Endodermal cell (in vitro differentiated cells): ENCODE measurements at regions not wholly inside any gene's neighbourhood (a gene's known extent, or its start where the extent isn't known, plus 50 kb on each side); places are given as distances from the start of the nearest gene placed in this dataset.

ENCODE experiments used
- DNase-seq: peaks from one replicate; pipeline ENCODE4 v3.0.0-alpha.2; 2017
- H3K27ac ChIP-seq: 2 replicates; pipeline ENCODE4 v1.5.1; 2013; ENCODE audit warnings: mild to moderate bottlenecking, low read depth, low read length, moderate library complexity
- H3K27me3 ChIP-seq: 2 replicates; pipeline ENCODE4 v1.6.1; 2013; ENCODE audit warnings: mild to moderate bottlenecking, low read length, moderate library complexity; ENCODE audit not compliant: insufficient read depth, control insufficient read depth, poor library complexity, severe bottlenecking
- H3K36me3 ChIP-seq: 2 replicates; pipeline ENCODE4 v1.7.0; 2013; ENCODE audit warnings: mild to moderate bottlenecking, low read length, moderate library complexity; ENCODE audit not compliant: control insufficient read depth, insufficient read depth
- H3K4me1 ChIP-seq: one replicate; pipeline ENCODE4 v1.7.0; 2013; ENCODE audit warnings: low read length; ENCODE audit not compliant: control insufficient read depth, insufficient read depth
- H3K4me3 ChIP-seq: 2 replicates; pipeline ENCODE4 v1.5.1; 2013; ENCODE audit warnings: mild to moderate bottlenecking, low read length, moderate library complexity
- H3K9ac ChIP-seq: 2 replicates; pipeline ENCODE4 v1.6.1; 2013; ENCODE audit warnings: mild to moderate bottlenecking, low read length, moderate library complexity; ENCODE audit not compliant: poor library complexity, severe bottlenecking; ENCODE audit errors: extremely low read depth
- H3K9me3 ChIP-seq: 2 replicates; pipeline ENCODE4 v1.6.1; 2013; ENCODE audit warnings: mild to moderate bottlenecking, low read length, moderate library complexity; ENCODE audit not compliant: control insufficient read depth
- H3K27ac Mint-ChIP-seq: 2 replicates; pipeline ENCODE4 v1.8.0; 2020; ENCODE audit warnings: mixed read lengths
- H3K27me3 Mint-ChIP-seq: 2 replicates; pipeline ENCODE4 v1.8.0; 2021; ENCODE audit warnings: mild to moderate bottlenecking, mixed read lengths; ENCODE audit not compliant: insufficient read depth
- H3K36me3 Mint-ChIP-seq: 2 replicates; pipeline ENCODE4 v1.8.0; 2020; ENCODE audit warnings: low read depth, mixed read lengths
- H3K4me1 Mint-ChIP-seq: 2 replicates; pipeline ENCODE4 v1.8.0; 2020; ENCODE audit warnings: mixed read lengths
- H3K4me3 Mint-ChIP-seq: 2 replicates; pipeline ENCODE4 v1.8.0; 2020; ENCODE audit warnings: mild to moderate bottlenecking, moderate library complexity, mixed read lengths
- H3K9me3 Mint-ChIP-seq: 2 replicates; pipeline ENCODE4 v1.8.0; 2020; ENCODE audit warnings: mild to moderate bottlenecking, mixed read lengths
- WGBS, 2 experiments: methylation state at CpG; one replicate each; pipeline versions ENCODE4 v1.1.5 to v1.1.7; 2013; ENCODE audit warnings: missing lambda C conversion rate in 2 of 2, mixed read lengths in 1 of 2; ENCODE audit not compliant: insufficient coverage in 1 of 2, insufficient read length in 1 of 2; 5-methylcytosine and 5-hydroxymethylcytosine counted together
- TF ChIP-seq, protein P1 (sequence below): fragments of 200-600 bp; sonication (generic); conservative IDR thresholded peaks from 2 replicates; pipeline ENCODE4 v1.5.0; 2021; ENCODE audit warnings: antibody characterized with exemption, mild to moderate bottlenecking

DNA sequence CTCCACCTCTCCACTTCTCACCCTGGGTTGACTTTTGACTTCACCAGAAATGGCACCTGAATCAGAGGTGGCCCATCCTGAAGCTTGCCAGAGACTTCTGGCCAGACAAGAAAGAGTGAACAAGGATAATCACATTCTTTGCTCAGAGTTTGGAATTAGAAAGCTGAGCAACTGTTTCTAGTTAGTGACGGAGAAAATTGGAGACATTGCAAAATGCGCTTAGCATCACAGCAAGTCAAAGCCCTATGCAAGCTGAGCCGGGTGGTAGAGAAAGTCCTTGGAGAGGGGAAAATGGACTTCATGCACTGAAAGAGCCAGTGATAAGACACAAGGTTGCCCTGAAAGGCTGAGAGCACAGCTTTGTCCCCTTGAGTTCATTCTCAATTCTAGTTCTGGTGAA, 161.8 kb downstream of the PAH start:
- no peaks in the 10 kb centered on the region for H3K36me3 Mint-ChIP-seq
- Histone ChIP-seq H3K27me3 (no peaks in the 10 kb centered on the region), H3K4me3 (no peak overlapping the region), H3K4me1 (no peaks in the 10 kb centered on the region), H3K36me3 (no peaks in the 10 kb centered on the region), H3K9ac (no peak overlapping the region), H3K9me3 (no peaks in the 10 kb centered on the region), H3K27ac (no peak overlapping the region)
- H3K27ac Mint-ChIP-seq, result no peak overlapping the region
- no peaks in the 10 kb centered on the region for H3K9me3 Mint-ChIP-seq
- H3K27me3 Mint-ChIP-seq, result no peaks in the 10 kb centered on the region
- no peak overlapping the region for H3K4me3 Mint-ChIP-seq
- WGBS, 2 experiments, result 92 to 100% methylated on average over 2 to 3 of the region's 3 CpGs
- TF ChIP-seq, protein P1, sequence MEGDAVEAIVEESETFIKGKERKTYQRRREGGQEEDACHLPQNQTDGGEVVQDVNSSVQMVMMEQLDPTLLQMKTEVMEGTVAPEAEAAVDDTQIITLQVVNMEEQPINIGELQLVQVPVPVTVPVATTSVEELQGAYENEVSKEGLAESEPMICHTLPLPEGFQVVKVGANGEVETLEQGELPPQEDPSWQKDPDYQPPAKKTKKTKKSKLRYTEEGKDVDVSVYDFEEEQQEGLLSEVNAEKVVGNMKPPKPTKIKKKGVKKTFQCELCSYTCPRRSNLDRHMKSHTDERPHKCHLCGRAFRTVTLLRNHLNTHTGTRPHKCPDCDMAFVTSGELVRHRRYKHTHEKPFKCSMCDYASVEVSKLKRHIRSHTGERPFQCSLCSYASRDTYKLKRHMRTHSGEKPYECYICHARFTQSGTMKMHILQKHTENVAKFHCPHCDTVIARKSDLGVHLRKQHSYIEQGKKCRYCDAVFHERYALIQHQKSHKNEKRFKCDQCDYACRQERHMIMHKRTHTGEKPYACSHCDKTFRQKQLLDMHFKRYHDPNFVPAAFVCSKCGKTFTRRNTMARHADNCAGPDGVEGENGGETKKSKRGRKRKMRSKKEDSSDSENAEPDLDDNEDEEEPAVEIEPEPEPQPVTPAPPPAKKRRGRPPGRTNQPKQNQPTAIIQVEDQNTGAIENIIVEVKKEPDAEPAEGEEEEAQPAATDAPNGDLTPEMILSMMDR, result no peak
- no peak for DNase-seq
- H3K4me1 Mint-ChIP-seq, result peaks cover 9% of the 10 kb centered on the region

DNA sequence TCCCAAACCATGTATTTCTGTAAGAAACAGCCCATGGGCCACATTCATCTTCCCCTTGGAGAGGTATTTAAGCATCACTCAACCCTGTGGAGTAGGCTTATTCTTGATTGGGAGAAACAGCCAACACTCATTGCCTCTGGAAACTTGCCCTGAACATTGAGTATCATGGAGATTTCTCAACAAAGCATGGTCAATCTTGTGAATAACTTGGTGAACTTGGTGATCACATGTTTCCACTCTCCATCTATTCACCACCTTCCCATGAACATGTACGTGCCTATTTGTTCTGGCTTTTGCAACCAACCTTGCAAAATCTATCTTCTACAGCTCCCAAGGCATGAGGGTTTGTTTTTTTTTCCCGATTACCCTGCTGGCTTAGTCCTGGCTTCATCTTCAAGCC, 163.2 kb downstream of the PAH start:
- Mint-ChIP-seq H3K36me3 (no peaks in the 10 kb centered on the region), H3K27ac (no peak overlapping the region), H3K9me3 (no peaks in the 10 kb centered on the region), H3K4me3 (no peak overlapping the region), H3K27me3 (no peaks in the 10 kb centered on the region), H3K4me1 (peaks cover 9% of the 10 kb centered on the region)
- Histone ChIP-seq H3K27ac (no peak overlapping the region), H3K9me3 (no peaks in the 10 kb centered on the region), H3K4me3 (no peak overlapping the region), H3K27me3 (no peaks in the 10 kb centered on the region), H3K9ac (no peak overlapping the region), H3K4me1 (no peaks in the 10 kb centered on the region), H3K36me3 (no peaks in the 10 kb centered on the region)
- TF ChIP-seq, protein P1, result no peak
- 86 to 100% methylated on average over 1 to 2 of the region's 2 CpGs for WGBS, 2 experiments
- no peak for DNase-seq

DNA sequence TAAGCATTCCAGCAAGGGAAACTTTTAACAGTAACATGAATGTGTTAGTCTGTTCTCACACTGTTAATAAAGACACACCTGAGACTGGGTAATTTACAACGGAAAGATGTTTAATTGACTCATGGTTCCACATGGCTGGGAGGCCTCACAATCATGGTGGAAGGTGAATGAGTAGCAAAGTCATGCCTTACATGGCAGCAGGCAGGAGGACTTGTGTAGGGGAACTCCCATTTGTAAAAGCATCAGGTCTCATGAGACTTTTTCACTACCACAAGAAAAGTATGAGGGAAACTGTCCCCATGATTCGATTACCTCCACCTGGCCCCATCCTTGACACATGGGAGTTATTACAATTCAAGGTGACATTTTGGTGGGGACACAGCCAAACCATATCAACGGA, 168.3 kb downstream of the PAH start:
- H3K4me1 ChIP-seq, result no peaks in the 10 kb centered on the region
- H3K9ac ChIP-seq, result no peak overlapping the region
- Mint-ChIP-seq H3K27ac (no peak overlapping the region), H3K9me3 (no peaks in the 10 kb centered on the region), H3K4me3 (no peak overlapping the region), H3K4me1 (peaks cover 4% of the 10 kb centered on the region), H3K27me3 (peaks cover 5% of the 10 kb centered on the region), H3K36me3 (no peaks in the 10 kb centered on the region)
- no peaks in the 10 kb centered on the region for H3K36me3 ChIP-seq
- H3K9me3 ChIP-seq, result no peaks in the 10 kb centered on the region
- TF ChIP-seq, protein P1, result no peak
- no peaks in the 10 kb centered on the region for H3K27me3 ChIP-seq
- no peak overlapping the region for H3K27ac ChIP-seq
- 90 to 100% methylated on average over 2 to 3 of the region's 3 CpGs for WGBS, 2 experiments
- no peak for DNase-seq
- no peak overlapping the region for H3K4me3 ChIP-seq
